ENCODE measurements at regions not wholly inside any gene's neighbourhood (a gene's known extent, or its start where the extent isn't known, plus 50 kb on each side); places are given as distances from the start of the nearest gene placed in this dataset.
"Not testable (repeated sequence)": the region's sequence is repeated elsewhere in the genome, so short reads cannot be mapped to it uniquely, and the experiment has no call there.

- TF ChIP-seq CTCF, POLR2A (IDR thresholded peaks at IDR 0.05): not testable (repeated sequence)
These were observed 121.8 kb downstream of the FSCB start for GRCh38 chr14:44385296-44385695.

Measured in thyroid gland (tissue), 4 donors.